ENCODE measurements at regions not wholly inside any gene's neighbourhood (a gene's known extent, or its start where the extent isn't known, plus 50 kb on each side); places are given as distances from the start of the nearest gene placed in this dataset.

GRCh38 chr7:17668122-17668521, 272.2 kb downstream of the SNX13 start:
- H3K4me1 ChIP-seq (ENCODE audit: control insufficient read depth in 1 of 2, insufficient read depth in 2 of 2, low read depth in 1 of 2, low read length in 1 of 2) = no peaks in the 10 kb centered on the region; a peak in 1 of 4 replicates
- no peak overlapping the region for H3K9ac ChIP-seq
- no peak overlapping the region for H2AFZ ChIP-seq (ENCODE audit: low read depth)
- no peaks in the 10 kb centered on the region for H3K27me3 ChIP-seq (ENCODE audit: insufficient read depth)
- no peaks in the 10 kb centered on the region for H3F3A ChIP-seq (replicated peaks; ENCODE audit: insufficient read depth)
- H3K4me3 ChIP-seq (ENCODE audit: low read depth in 2 of 2, low read length in 1 of 2) = no peak overlapping the region
- H3K79me2 ChIP-seq (ENCODE audit: insufficient read depth) = no peaks in the 10 kb centered on the region
- H3K9me2 ChIP-seq = no peaks in the 10 kb centered on the region
- H3K4me2 ChIP-seq = no peak overlapping the region
- no peaks in the 10 kb centered on the region for H3K36me3 ChIP-seq (replicated peaks in 1 of 2; ENCODE audit: control insufficient read depth in 1 of 2, insufficient read depth in 2 of 2, low read length in 1 of 2)
- CTCF ChIA-PET = interaction anchor here (1.2 to 1.6 kb wide), 3 partner anchors 12 to 27 kb away, joined by 3 read pairs; no protein-coding TSS in a partner anchor
- H4K20me1 ChIP-seq (ENCODE audit: insufficient read depth) = no peaks in the 10 kb centered on the region
- no peak for DNase-seq
- no peak overlapping the region for H3K27ac ChIP-seq (ENCODE audit: low read depth in 2 of 2, low read length in 1 of 2)
- POLR2A ChIA-PET = no interaction called here
- H3K9me3 ChIP-seq = no peaks in the 10 kb centered on the region
- no peak for TF ChIP-seq FOXM1 (IDR thresholded peaks at IDR 0.05; ENCODE audit: low read depth)
- no peak for TF ChIP-seq GABPA (IDR thresholded peaks at IDR 0.05; ENCODE audit: low read depth)
- TF ChIP-seq POLR2AphosphoS5 (IDR thresholded peaks at IDR 0.05; ENCODE audit: low read depth, low read length) = no peak
- no peak for TF ChIP-seq SMC3 (IDR thresholded peaks at IDR 0.05; ENCODE audit: low read depth, low read length)
- no peak for TF ChIP-seq NFIC (IDR thresholded peaks at IDR 0.05; ENCODE audit: borderline replicate concordance)
- no peak for TF ChIP-seq FOSL2 (IDR thresholded peaks at IDR 0.05; ENCODE audit: borderline replicate concordance, low read depth)
- TF ChIP-seq, protein P1, sequence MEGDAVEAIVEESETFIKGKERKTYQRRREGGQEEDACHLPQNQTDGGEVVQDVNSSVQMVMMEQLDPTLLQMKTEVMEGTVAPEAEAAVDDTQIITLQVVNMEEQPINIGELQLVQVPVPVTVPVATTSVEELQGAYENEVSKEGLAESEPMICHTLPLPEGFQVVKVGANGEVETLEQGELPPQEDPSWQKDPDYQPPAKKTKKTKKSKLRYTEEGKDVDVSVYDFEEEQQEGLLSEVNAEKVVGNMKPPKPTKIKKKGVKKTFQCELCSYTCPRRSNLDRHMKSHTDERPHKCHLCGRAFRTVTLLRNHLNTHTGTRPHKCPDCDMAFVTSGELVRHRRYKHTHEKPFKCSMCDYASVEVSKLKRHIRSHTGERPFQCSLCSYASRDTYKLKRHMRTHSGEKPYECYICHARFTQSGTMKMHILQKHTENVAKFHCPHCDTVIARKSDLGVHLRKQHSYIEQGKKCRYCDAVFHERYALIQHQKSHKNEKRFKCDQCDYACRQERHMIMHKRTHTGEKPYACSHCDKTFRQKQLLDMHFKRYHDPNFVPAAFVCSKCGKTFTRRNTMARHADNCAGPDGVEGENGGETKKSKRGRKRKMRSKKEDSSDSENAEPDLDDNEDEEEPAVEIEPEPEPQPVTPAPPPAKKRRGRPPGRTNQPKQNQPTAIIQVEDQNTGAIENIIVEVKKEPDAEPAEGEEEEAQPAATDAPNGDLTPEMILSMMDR (IDR thresholded peaks at IDR 0.05) = no peak
- no peak for TF ChIP-seq MEF2A (IDR thresholded peaks at IDR 0.05; ENCODE audit: borderline replicate concordance, low read depth)
- TF ChIP-seq RXRA (IDR thresholded peaks at IDR 0.05; ENCODE audit: borderline replicate concordance, low read depth) = no peak
- TF ChIP-seq RCOR1 (IDR thresholded peaks at IDR 0.05; ENCODE audit: low read length) = no peak
- no peak for TF ChIP-seq REST (IDR thresholded peaks at IDR 0.05; ENCODE audit: low read depth, low read length)
- TF ChIP-seq RFX5 (IDR thresholded peaks at IDR 0.05; ENCODE audit: low read length) = no peak
- TF ChIP-seq ELF1 (IDR thresholded peaks at IDR 0.05) = no peak
- no peak for TF ChIP-seq USF2 (IDR thresholded peaks at IDR 0.05; ENCODE audit: borderline replicate concordance, low read depth, low read length)
- no peak for TF ChIP-seq EZH2phosphoT487 (IDR thresholded peaks at IDR 0.05; ENCODE audit: borderline replicate concordance, low read depth)
- TF ChIP-seq CHD2 (IDR thresholded peaks at IDR 0.05; ENCODE audit: low read length, partially characterized antibody) = no peak
- no peak for TF ChIP-seq YY1 (IDR thresholded peaks at IDR 0.05; ENCODE audit: low read depth)

Data from SK-N-SH (cell line).